Stimulated activated CD4-positive, alpha-beta T cell treated with anti-CD3 and anti-CD28 coated beads, TNF-alpha, amount 100 ng/mL, for 48 hours (primary cell): ENCODE measurements at regions not wholly inside any gene's neighbourhood (a gene's known extent, or its start where the extent isn't known, plus 50 kb on each side); places are given as distances from the start of the nearest gene placed in this dataset.

Source experiments
- DNase-seq, 3 donors: peaks; one replicate each; pipeline ENCODE4 v3.0.0-alpha.2; 2020; ENCODE audit warnings: low read depth in 3 of 3

GRCh38 chr14:97718886-97719442, 921.8 kb downstream of the VRK1 start:
- DNase-seq, result no peak

DNA sequence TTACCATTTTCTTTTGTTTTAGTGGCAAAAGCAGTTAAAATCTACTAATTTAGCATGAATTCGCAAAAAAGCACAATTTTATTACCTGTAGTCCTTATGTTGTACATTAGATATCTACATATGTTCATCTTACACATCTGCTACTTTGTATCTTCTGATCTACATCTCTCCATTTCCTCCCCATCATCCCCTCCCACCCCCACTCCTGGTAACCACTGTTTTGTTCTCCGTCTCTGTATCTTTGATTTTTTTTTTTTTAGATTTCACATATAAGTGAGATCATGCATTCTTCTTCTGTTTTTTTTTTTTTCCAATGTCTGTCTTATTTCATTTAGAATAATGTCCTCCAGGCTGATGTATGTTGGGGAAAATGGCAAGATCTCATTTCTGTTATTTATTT, 922.7 kb downstream of the VRK1 start:
- DNase-seq, result no peak

DNA sequence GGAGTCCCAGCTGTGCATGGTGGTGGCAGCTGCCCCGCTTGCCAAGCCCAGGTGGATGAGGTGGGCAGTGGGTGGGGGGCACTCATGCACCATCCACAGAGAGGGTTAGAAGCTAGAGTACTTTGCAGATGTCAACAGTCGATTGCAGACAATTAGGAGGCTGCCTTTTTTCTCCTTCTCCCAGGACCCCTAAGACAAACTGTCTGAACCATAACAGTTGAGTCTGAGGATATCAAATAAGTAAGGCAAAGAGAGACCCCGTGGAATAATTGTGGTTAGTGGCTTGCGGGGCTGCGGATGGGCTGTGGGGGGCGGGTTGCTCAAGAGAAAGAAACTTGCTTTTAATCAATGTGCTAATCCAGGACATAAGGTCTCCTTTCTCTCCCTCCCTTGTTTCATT, 926.2 kb downstream of the VRK1 start:
- no peak for DNase-seq

- DNase-seq, result no peak
Observed at GRCh38 chr14:97723819-97724218, 926.6 kb downstream of the VRK1 start.

GRCh38 chr14:97724265-97724731, 927.1 kb downstream of the VRK1 start:
- DNase-seq, result no peak

- DNase-seq, result no peak
Observed at GRCh38 chr14:97726676-97727075, 929.5 kb downstream of the VRK1 start.

GRCh38 chr14:97730706-97731105, 933.5 kb downstream of the VRK1 start:
- no peak for DNase-seq

- DNase-seq, result no peak
Observed at GRCh38 chr14:97731800-97732199, 934.6 kb downstream of the VRK1 start.

DNA sequence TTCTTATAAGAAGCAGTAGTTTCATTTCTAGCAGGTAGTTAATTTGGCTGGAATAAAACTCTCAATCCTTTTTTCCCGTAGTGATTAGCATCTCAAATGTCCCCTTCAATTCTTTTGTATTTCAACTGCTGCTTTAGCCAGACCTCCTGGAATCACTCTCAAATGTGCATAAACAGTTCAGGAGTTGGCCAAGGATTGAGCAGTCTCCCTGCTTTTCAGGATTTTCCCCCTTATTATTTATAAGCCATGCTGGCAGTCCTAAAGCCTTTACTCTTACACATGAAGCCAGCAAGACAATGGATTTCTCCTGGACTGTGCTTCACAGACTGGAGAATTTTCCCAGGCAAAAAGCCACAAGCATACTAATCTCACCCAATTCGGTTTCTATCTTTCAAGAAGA, 950.1 kb downstream of the VRK1 start:
- DNase-seq, result no peak

GRCh38 chr14:97748616-97749015, 951.4 kb downstream of the VRK1 start:
- DNase-seq, result no peak

- DNase-seq, result no peak
Observed at GRCh38 chr14:97757491-97757890, 960.3 kb downstream of the VRK1 start.

- no peak for DNase-seq
Observed at GRCh38 chr14:97760050-97760449, 962.9 kb downstream of the VRK1 start.

DNA sequence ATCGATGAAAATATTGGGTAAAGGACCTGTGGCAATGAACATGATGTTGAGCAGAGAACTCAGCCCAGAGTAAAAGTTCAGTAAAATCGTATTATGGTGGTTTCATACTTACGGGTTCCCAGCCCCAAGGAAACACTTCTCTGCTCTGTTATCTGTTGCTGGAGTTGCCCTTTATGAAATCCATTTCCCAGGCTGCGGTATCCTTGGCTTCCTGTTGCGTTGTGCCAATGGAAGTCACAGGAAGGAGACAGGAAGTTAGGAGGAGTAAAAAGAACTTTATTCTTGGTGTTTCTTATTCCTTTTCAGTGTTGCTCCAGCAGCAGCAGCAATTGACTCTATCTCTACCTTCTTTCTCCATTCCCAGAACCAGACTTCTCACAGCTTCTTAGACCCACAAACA, 965.2 kb downstream of the VRK1 start:
- no peak for DNase-seq

DNA sequence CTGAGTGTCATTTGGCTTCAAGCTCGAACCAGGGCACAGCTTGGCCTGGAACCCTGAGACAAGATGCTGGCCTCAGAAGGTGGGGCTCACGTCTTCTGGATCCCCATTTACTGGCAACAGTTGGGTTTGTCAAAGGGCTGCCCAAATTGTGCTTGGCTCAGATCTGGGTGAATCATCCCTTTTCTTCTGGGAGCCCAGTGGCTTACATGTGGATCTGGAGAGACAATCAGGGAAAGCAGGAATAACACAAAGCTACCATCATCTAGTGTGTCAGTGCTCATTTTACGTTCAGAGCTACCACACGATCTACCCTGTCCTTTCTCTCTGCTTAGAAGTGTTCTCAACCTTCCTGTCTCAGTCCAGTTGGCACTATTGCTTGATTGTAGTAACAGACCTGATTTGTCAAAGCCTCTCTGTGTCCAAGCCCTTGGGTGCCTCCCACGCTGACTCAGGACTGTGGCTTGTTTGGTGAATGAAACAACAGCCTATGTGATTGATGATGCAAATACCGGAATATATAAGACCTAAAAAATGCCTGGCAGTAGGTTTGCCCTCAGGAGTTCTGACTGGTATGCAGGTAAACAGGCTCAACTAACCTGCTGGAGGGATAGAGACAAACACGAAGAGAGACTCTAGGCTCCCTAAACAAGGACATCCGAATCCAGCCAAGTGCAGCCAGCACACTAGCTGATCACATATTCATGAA, 974.3 kb downstream of the VRK1 start:
- DNase-seq, result no peak

GRCh38 chr14:97773598-97773997, 976.4 kb downstream of the VRK1 start:
- no peak for DNase-seq

DNA sequence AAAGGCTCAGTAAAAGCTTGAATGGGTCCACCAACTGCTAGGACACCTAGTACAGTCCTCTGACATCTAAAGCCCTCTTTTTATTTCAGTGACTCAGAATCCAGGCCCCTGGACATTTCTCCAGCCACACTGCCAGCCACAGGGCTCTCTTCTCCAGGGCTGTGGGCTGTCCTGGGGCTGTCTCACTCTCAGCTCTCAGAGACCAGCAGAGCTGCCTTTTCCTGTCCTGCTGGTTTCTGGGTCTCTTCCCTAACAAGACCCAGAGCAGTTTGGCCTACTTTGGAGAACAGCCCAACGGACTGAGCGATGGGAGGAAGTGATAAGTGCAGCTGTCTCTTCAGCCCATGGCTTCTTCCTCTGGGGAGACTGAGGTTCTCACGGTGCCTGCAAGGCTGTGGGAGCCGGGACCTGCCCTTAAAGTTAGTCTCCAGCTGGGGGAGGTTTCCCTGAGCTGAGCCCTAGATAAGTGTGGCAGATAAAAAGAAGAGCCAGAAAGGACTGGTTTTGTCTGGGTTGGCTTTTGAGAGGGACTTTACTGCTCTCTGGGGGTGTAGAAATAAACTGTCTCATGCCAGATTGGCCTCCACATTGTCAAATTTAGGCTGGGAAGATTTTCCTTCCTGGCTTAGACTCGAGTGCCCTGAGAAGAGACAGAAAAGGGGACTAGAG, 979.8 kb downstream of the VRK1 start:
- DNase-seq, result no peak

GRCh38 chr14:97777622-97778355, 980.6 kb downstream of the VRK1 start:
- no peak for DNase-seq

DNA sequence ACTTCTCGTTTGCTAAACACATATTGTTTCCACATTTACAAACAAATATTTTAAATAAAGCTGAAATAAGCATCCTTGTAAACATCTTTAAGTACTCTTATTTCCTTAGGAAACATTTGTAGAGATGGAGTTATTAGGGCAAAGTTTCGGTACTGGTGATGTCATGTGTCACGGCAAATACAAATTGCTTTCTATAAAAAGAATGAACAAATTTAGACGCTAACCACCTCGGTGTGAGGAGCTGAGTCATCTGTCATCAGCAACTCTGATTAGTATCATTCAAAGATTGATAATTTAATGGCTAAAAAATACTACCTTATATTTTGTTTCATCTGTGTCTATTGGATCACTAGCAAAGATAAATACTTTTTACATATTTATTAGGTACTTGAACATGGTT, 982.0 kb downstream of the VRK1 start:
- DNase-seq, result no peak

GRCh38 chr14:97780804-97781203, 983.6 kb downstream of the VRK1 start:
- DNase-seq, result no peak

DNA sequence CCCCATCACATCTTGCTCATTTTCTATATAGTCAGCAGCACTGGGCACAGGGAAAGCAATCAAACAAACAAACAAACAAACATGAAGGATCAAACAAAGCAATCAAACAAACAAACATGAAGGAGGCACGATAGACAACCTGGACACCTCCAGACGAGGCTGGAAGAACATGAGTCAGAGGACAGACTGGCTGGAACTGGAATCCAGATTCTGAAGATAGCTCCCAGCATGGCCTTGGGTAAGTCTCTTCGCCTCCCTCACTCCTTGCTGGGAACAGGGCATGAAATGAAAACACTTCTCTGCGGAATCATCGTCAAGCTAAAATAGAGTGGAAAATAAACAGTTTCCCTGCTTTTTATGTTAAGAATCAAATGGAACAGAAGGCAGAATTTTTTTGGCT, 984.8 kb downstream of the VRK1 start:
- no peak for DNase-seq

DNA sequence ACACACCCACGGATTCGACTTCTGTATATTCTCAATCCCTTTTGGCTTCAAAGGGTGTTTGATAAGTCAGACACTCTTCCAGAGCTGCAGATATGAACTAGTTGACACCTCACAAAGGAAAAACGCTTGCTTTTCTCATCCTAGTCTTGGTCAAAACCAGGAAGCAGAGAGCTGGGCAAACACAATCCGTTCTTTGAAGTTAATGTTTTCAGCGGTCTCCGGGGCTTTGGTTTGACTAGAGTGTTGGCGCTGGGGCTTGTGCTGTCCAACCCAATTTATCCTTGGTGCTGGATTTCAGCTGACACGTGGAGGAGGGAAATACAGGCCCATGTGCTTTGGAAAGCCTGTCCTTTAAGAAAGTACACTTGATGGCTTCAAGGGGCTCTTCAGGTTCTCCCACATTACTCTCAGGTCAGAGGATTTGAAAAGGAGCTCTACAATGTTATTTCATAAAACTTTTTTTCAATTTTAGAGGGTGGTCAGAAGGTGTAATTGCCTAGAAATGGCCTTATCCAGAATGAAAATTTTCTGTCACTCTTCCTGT, 985.8 kb downstream of the VRK1 start:
- no peak for DNase-seq

GRCh38 chr14:97785495-97785894, 988.3 kb downstream of the VRK1 start:
- no peak for DNase-seq
